GM23338 (cell line): ENCODE measurements at regions not wholly inside any gene's neighbourhood (a gene's known extent, or its start where the extent isn't known, plus 50 kb on each side); places are given as distances from the start of the nearest gene placed in this dataset.

ENCODE experiments used
- ATAC-seq: fragments of 200-7000 bp; cut with Tn5 transposase; 3 replicates; pipeline ENCODE4 v1.9.1; 2020
- DNase-seq: peaks from one replicate; pipeline ENCODE4 v3.0.0-alpha.2; 2015; ENCODE audit warnings: low spot score
- H2AFZ ChIP-seq: fragments of 200-600 bp; sonication (generic); 2 replicates; pipeline ENCODE4 v1.8.0; 2016; ENCODE audit warnings: antibody characterized with exemption, mild to moderate bottlenecking, moderate library complexity
- H3F3A ChIP-seq: fragments of 200-600 bp; sonication (generic); replicated peaks from 2 replicates; pipeline ENCODE4 v1.8.0; 2017; ENCODE audit warnings: antibody characterized with exemption, mixed run types, low read depth
- H3K27ac ChIP-seq: fragments of 200-600 bp; sonication (generic); 2 replicates; pipeline ENCODE4 v1.6.1; 2016; ENCODE audit warnings: low read depth
- H3K27me3 ChIP-seq: fragments of 200-600 bp; sonication (generic); 2 replicates; pipeline ENCODE4 v1.8.0; 2016; ENCODE audit warnings: mild to moderate bottlenecking, mixed run types, moderate library complexity; ENCODE audit not compliant: insufficient read depth
- H3K36me3 ChIP-seq: fragments of 200-600 bp; sonication (generic); 2 replicates; pipeline ENCODE4 v1.8.0; 2016; ENCODE audit warnings: mild to moderate bottlenecking; ENCODE audit not compliant: insufficient read depth
- H3K4me1 ChIP-seq: fragments of 200-600 bp; sonication (generic); 2 replicates; pipeline ENCODE4 v1.8.0; 2016; ENCODE audit warnings: mild to moderate bottlenecking, moderate library complexity; ENCODE audit not compliant: insufficient read depth
- H3K4me2 ChIP-seq: fragments of 200-600 bp; sonication (generic); 2 replicates; pipeline ENCODE4 v1.7.1; 2017; ENCODE audit warnings: mixed run types
- H3K4me3 ChIP-seq: fragments of 200-600 bp; sonication (generic); 2 replicates; pipeline ENCODE4 v1.6.1; 2016; ENCODE audit warnings: mixed run types
- H3K79me2 ChIP-seq: fragments of 200-600 bp; sonication (generic); replicated peaks from 2 replicates; pipeline ENCODE4 v1.8.0; 2017; ENCODE audit warnings: mild to moderate bottlenecking; ENCODE audit not compliant: insufficient read depth
- H3K9me2 ChIP-seq: fragments of 200-600 bp; sonication (generic); 2 replicates; pipeline ENCODE4 v1.8.0; 2017; ENCODE audit not compliant: insufficient read depth
- H4K20me1 ChIP-seq: fragments of 200-600 bp; sonication (generic); replicated peaks from 2 replicates; pipeline ENCODE4 v1.8.0; 2017; ENCODE audit warnings: mild to moderate bottlenecking; ENCODE audit not compliant: insufficient read depth
- H3K27ac Mint-ChIP-seq: 2 replicates; pipeline ENCODE4 v1.8.0; 2020; ENCODE audit warnings: inconsistent platforms, mild to moderate bottlenecking, moderate library complexity, mixed read lengths
- H3K27me3 Mint-ChIP-seq: 3 replicates; pipeline ENCODE4 v1.8.0; 2022; ENCODE audit warnings: low read depth, mild to moderate bottlenecking, moderate library complexity, mixed read lengths, inconsistent platforms; ENCODE audit not compliant: insufficient read depth, poor library complexity
- H3K36me3 Mint-ChIP-seq: 3 replicates; pipeline ENCODE4 v1.8.0; 2021; ENCODE audit warnings: low read depth, mild to moderate bottlenecking, inconsistent platforms, moderate library complexity, mixed read lengths
- H3K4me1 Mint-ChIP-seq: 3 replicates; pipeline ENCODE4 v1.8.0; 2020; ENCODE audit warnings: mild to moderate bottlenecking, inconsistent platforms, mixed read lengths
- H3K4me3 Mint-ChIP-seq: 3 replicates; pipeline ENCODE4 v1.8.0; 2021; ENCODE audit warnings: moderate library complexity, mild to moderate bottlenecking, inconsistent platforms, mixed read lengths
- H3K9me3 Mint-ChIP-seq: 3 replicates; pipeline ENCODE4 v1.8.0; 2020; ENCODE audit warnings: moderate library complexity, mild to moderate bottlenecking, inconsistent platforms, mixed read lengths
- CREB1 ChIP-seq: fragments of 250-450 bp; sonication (Bioruptor Pico); IDR thresholded peaks from 2 replicates; pipeline ENCODE4 v1.5.0; 2020; ENCODE audit warnings: low read depth, mild to moderate bottlenecking, moderate library complexity
- ETS1 ChIP-seq: IDR thresholded peaks from 2 replicates; pipeline ENCODE4 v1.6.1; 2016; ENCODE audit warnings: antibody characterized with exemption
- EZH2 ChIP-seq: fragments of 200-600 bp; sonication (generic); IDR thresholded peaks from one replicate; pipeline ENCODE4 v1.8.0; 2017; ENCODE audit warnings: antibody characterized with exemption, mild to moderate bottlenecking, low read depth; ENCODE audit not compliant: unreplicated experiment
- JUNB ChIP-seq: IDR thresholded peaks from one replicate; pipeline ENCODE4 v1.6.1; 2016; ENCODE audit warnings: antibody characterized with exemption; ENCODE audit not compliant: unreplicated experiment
- NANOG ChIP-seq: IDR thresholded peaks from 2 replicates; pipeline ENCODE4 v1.6.1; 2016; ENCODE audit warnings: antibody characterized with exemption, borderline replicate concordance
- POLR2AphosphoS5 ChIP-seq: IDR thresholded peaks from 2 replicates; pipeline ENCODE4 v1.6.1; 2016; ENCODE audit warnings: antibody characterized with exemption, low read depth
- REST ChIP-seq: IDR thresholded peaks from one replicate; pipeline ENCODE4 v1.6.1; 2018; ENCODE audit warnings: antibody characterized with exemption; ENCODE audit not compliant: unreplicated experiment
- STAT1 ChIP-seq: IDR thresholded peaks from one replicate; pipeline ENCODE4 v1.6.1; 2016; ENCODE audit warnings: antibody characterized with exemption; ENCODE audit not compliant: unreplicated experiment
- ZNF114 ChIP-seq: fragments of 250-450 bp; sonication (Bioruptor Pico); IDR thresholded peaks from 2 replicates; pipeline ENCODE4 v1.5.0; 2020; ENCODE audit warnings: mild to moderate bottlenecking, moderate library complexity
- TF ChIP-seq, protein P1 (sequence below), 2 experiments: fragments of 200-600 bp in 1 of 2; sonication (generic) in 1 of 2; conservative IDR thresholded peaks; 2 replicates each; pipeline versions ENCODE4 v1.5.1 to v1.6.1; 2016 to 2017; ENCODE audit warnings: antibody characterized with exemption in 2 of 2, low read depth in 2 of 2, mild to moderate bottlenecking in 2 of 2, moderate library complexity in 1 of 2

GRCh38 chr21:35645991-35646390 lies 414.3 kb downstream of the SETD4 start:
- Histone ChIP-seq H3F3A (no peaks in the 10 kb centered on the region), H3K9me2 (peaks cover 11% of the 10 kb centered on the region), H3K79me2 (no peaks in the 10 kb centered on the region), H3K27me3 (no peaks in the 10 kb centered on the region), H3K27ac (no peak overlapping the region), H4K20me1 (no peaks in the 10 kb centered on the region), H3K36me3 (no peaks in the 10 kb centered on the region; the same call in 1 of the 2 replicates), H3K4me3 (no peak overlapping the region), H3K4me2 (no peak overlapping the region), H2AFZ (no peak overlapping the region), H3K4me1 (no peaks in the 10 kb centered on the region; the same call in 1 of the 2 replicates)
- TF ChIP-seq JUNB, result no peak
- no peak for TF ChIP-seq STAT1
- TF ChIP-seq, protein P1, sequence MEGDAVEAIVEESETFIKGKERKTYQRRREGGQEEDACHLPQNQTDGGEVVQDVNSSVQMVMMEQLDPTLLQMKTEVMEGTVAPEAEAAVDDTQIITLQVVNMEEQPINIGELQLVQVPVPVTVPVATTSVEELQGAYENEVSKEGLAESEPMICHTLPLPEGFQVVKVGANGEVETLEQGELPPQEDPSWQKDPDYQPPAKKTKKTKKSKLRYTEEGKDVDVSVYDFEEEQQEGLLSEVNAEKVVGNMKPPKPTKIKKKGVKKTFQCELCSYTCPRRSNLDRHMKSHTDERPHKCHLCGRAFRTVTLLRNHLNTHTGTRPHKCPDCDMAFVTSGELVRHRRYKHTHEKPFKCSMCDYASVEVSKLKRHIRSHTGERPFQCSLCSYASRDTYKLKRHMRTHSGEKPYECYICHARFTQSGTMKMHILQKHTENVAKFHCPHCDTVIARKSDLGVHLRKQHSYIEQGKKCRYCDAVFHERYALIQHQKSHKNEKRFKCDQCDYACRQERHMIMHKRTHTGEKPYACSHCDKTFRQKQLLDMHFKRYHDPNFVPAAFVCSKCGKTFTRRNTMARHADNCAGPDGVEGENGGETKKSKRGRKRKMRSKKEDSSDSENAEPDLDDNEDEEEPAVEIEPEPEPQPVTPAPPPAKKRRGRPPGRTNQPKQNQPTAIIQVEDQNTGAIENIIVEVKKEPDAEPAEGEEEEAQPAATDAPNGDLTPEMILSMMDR (conservative IDR thresholded peaks at IDR 0.05; ENCODE audit: low read depth in 2 of 2), result no peak
- TF ChIP-seq POLR2AphosphoS5, result no peak
- no peak for TF ChIP-seq NANOG
- TF ChIP-seq EZH2, result no peak
- no peak for TF ChIP-seq CREB1 (CRISPR knock-in tag)
- TF ChIP-seq ETS1, result no peak
- no peak for TF ChIP-seq ZNF114 (CRISPR knock-in tag)
- ATAC-seq (no peak), DNase-seq (no peak)
- H3K4me1 Mint-ChIP-seq, result peaks cover 10% of the 10 kb centered on the region
- H3K27ac Mint-ChIP-seq, result no peak overlapping the region
- H3K9me3 Mint-ChIP-seq, result no peaks in the 10 kb centered on the region
- no peak overlapping the region for H3K4me3 Mint-ChIP-seq
- peaks cover 5% of the 10 kb centered on the region for H3K27me3 Mint-ChIP-seq
- no peaks in the 10 kb centered on the region for H3K36me3 Mint-ChIP-seq

DNA sequence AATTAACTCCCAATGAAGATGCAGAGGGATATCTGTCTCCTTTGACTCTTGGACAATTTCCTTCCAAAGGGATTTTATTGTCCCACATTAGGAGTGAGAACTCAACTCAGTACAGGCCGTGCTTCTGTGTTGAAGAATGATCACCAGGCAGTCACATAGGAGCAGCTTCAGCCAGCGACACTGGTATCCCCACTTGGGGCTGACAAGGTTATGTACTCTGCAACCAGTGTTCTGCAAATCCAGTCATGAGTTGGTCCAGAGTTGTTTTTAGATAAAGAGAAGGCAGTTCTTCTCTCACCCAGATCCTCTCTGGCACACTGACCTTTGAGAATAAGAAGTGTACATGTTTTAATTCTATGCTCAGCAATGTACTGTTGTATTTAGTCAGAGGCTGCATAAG lies 415.8 kb downstream of the SETD4 start:
- Mint-ChIP-seq H3K27me3 (peaks cover 2% of the 10 kb centered on the region), H3K9me3 (no peaks in the 10 kb centered on the region), H3K4me1 (peaks cover 10% of the 10 kb centered on the region), H3K27ac (no peak overlapping the region), H3K36me3 (no peaks in the 10 kb centered on the region), H3K4me3 (no peak overlapping the region)
- no peaks in the 10 kb centered on the region for H3F3A ChIP-seq
- ATAC-seq (no peak), DNase-seq (no peak)
- no peak overlapping the region for H3K27ac ChIP-seq
- H3K4me1 ChIP-seq, result no peaks in the 10 kb centered on the region; the same call in 1 of the 2 replicates
- TF ChIP-seq POLR2AphosphoS5 (no peak), REST (no peak)
- peaks cover 11% of the 10 kb centered on the region for H3K9me2 ChIP-seq
- no peaks in the 10 kb centered on the region for H3K79me2 ChIP-seq
- no peaks in the 10 kb centered on the region for H4K20me1 ChIP-seq
- H3K36me3 ChIP-seq, result no peaks in the 10 kb centered on the region; the same call in 1 of the 2 replicates
- H3K27me3 ChIP-seq, result no peaks in the 10 kb centered on the region
- H2AFZ ChIP-seq, result no peak overlapping the region
- no peak overlapping the region for H3K4me2 ChIP-seq
- H3K4me3 ChIP-seq, result no peak overlapping the region
